Endothelial cell (in vitro differentiated cells): ENCODE measurements at regions not wholly inside any gene's neighbourhood (a gene's known extent, or its start where the extent isn't known, plus 50 kb on each side); places are given as distances from the start of the nearest gene placed in this dataset.
"Not testable (repeated sequence)": the region's sequence is repeated elsewhere in the genome, so short reads cannot be mapped to it uniquely, and the experiment has no call there.

ENCODE experiments used
- DNase-seq: peaks from one replicate; pipeline ENCODE4 v3.0.0; 2021; ENCODE audit warnings: low spot score
- H3K27ac Mint-ChIP-seq: one replicate; pipeline ENCODE4 v1.8.0; 2021; ENCODE audit warnings: mixed read lengths, inconsistent platforms; ENCODE audit not compliant: unreplicated experiment
- H3K27me3 Mint-ChIP-seq: one replicate; pipeline ENCODE4 v1.8.0; 2021; ENCODE audit warnings: mild to moderate bottlenecking, moderate library complexity, mixed read lengths, inconsistent platforms; ENCODE audit not compliant: unreplicated experiment
- H3K36me3 Mint-ChIP-seq: one replicate; pipeline ENCODE4 v1.8.0; 2021; ENCODE audit warnings: mild to moderate bottlenecking, low read depth, mixed read lengths, inconsistent platforms; ENCODE audit not compliant: unreplicated experiment
- H3K4me1 Mint-ChIP-seq: one replicate; pipeline ENCODE4 v1.8.0; 2021; ENCODE audit warnings: mild to moderate bottlenecking, mixed read lengths, inconsistent platforms; ENCODE audit not compliant: unreplicated experiment
- H3K4me3 Mint-ChIP-seq: one replicate; pipeline ENCODE4 v1.8.0; 2021; ENCODE audit warnings: mild to moderate bottlenecking, mixed read lengths, inconsistent platforms; ENCODE audit not compliant: unreplicated experiment
- H3K9me3 Mint-ChIP-seq: one replicate; pipeline ENCODE4 v1.8.0; 2021; ENCODE audit warnings: mixed read lengths, inconsistent platforms; ENCODE audit not compliant: unreplicated experiment
- TF ChIP-seq, protein P1 (sequence below): fragments of 200-600 bp; sonication (generic); IDR thresholded peaks from one replicate; pipeline ENCODE4 v1.5.0; 2021; ENCODE audit warnings: antibody characterized with exemption; ENCODE audit not compliant: unreplicated experiment

- H3K9me3 Mint-ChIP-seq, H3K27ac Mint-ChIP-seq, H3K4me3 Mint-ChIP-seq, H3K36me3 Mint-ChIP-seq, DNase-seq, H3K4me1 Mint-ChIP-seq, H3K27me3 Mint-ChIP-seq: not testable (repeated sequence)
Observed at GRCh38 chr17:16854636-16855035, 117.3 kb downstream of the TNFRSF13B start.

DNA sequence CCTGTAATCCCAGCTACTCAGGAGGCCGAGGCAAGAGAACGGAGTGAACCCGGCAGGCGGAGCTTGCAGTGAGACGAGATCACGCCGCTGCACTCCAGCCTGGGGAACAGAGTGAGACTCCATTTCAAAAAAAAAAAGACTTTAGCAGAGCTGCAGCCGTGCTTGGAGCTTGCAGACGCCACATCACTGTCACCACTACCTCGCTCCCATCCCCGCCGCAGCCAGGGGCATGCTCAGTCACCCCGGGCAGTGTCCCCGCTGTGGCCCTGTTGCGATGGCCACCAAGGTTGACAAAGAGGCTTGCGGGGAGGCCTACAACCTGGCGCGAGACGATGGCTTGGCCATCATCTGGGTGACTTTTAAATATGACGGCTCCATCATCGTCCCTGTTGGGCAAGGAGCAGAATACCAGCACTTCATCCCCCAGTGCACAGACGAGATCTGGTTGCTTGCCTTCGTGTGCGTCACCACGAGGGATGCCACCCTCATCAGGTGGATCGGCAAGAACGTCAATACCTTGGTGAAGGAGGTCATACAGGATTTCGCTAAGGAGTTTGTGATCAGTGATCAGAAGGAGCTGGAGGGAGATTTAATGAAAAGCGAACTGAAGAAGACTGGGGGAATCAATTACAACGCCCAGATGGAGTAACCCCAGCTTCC lies 118.1 kb downstream of the TNFRSF13B start:
- H3K4me3 Mint-ChIP-seq, result no peak overlapping the region
- H3K9me3 Mint-ChIP-seq, result no peaks in the 10 kb centered on the region
- H3K4me1 Mint-ChIP-seq, result peaks cover 7% of the 10 kb centered on the region
- no peaks in the 10 kb centered on the region for H3K36me3 Mint-ChIP-seq
- TF ChIP-seq, protein P1, sequence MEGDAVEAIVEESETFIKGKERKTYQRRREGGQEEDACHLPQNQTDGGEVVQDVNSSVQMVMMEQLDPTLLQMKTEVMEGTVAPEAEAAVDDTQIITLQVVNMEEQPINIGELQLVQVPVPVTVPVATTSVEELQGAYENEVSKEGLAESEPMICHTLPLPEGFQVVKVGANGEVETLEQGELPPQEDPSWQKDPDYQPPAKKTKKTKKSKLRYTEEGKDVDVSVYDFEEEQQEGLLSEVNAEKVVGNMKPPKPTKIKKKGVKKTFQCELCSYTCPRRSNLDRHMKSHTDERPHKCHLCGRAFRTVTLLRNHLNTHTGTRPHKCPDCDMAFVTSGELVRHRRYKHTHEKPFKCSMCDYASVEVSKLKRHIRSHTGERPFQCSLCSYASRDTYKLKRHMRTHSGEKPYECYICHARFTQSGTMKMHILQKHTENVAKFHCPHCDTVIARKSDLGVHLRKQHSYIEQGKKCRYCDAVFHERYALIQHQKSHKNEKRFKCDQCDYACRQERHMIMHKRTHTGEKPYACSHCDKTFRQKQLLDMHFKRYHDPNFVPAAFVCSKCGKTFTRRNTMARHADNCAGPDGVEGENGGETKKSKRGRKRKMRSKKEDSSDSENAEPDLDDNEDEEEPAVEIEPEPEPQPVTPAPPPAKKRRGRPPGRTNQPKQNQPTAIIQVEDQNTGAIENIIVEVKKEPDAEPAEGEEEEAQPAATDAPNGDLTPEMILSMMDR, result no peak
- DNase-seq, result no peak
- peaks cover 3% of the 10 kb centered on the region for H3K27me3 Mint-ChIP-seq
- H3K27ac Mint-ChIP-seq, result no peak overlapping the region

DNA sequence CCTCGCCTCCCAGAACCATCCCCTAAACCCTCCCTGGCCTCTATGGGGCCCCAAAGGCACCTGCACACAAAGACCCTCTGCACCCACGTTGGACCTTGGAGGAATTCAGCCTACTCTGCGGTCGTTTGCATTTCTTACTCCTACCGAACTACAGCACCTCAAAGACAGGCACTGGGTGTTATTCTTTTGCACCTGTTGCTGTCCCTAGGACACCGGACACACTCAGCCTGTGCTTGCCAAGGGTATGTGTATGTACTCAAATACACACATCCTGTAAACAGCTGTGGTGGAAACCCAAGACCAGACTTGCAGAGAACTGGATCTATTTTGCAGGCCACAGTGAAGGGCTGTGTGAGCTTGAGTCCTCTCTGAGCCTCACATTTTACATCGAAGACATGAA lies 122.1 kb downstream of the TNFRSF13B start:
- H3K4me1 Mint-ChIP-seq, H3K27ac Mint-ChIP-seq, H3K4me3 Mint-ChIP-seq, H3K9me3 Mint-ChIP-seq, H3K27me3 Mint-ChIP-seq, H3K36me3 Mint-ChIP-seq, DNase-seq: not testable (repeated sequence)

DNA sequence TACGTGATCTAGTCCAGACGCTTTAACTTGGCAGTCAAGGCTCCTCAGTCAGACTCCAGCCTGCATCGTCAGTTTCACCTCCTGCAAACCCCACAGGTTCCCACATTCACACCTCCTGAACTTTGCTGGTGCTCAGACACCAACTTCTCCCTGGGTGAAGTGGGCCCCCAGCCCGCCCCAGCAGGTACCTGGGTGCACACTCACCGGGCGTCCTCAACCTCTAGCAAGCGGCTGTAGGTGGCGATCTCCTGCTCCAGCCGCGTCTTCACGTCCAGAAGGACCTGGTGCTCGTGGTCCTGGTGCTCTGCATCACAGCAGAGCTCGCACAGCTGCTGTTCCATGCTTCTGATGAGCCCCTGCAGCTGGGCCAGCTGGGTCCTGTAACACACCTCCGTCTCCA lies 122.9 kb downstream of the TNFRSF13B start:
- H3K27me3 Mint-ChIP-seq, H3K27ac Mint-ChIP-seq, H3K9me3 Mint-ChIP-seq, H3K4me1 Mint-ChIP-seq, DNase-seq, H3K4me3 Mint-ChIP-seq, H3K36me3 Mint-ChIP-seq: not testable (repeated sequence)

DNA sequence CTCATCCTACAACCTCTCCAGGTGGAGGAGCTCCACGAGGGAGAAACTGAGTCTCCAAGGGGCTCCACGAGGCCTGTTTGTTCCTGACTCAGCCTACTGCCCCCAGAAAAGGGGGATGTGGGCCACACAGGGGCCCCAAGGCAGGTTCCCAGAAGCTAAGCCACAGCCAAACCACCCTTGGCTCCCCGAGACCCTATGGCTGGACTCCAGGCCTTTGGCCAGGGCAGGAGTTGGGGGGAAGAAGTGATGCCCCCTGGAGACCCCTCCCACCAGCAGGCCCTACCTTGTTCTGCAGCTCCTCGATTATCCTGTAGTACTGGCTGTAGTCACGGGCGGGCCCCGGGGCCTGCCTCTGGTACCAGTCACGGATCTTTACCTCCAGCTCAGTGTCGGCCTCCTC lies 126.8 kb downstream of the TNFRSF13B start:
- not testable (repeated sequence) for DNase-seq, H3K27ac Mint-ChIP-seq, H3K27me3 Mint-ChIP-seq, H3K4me1 Mint-ChIP-seq, H3K36me3 Mint-ChIP-seq, H3K9me3 Mint-ChIP-seq, H3K4me3 Mint-ChIP-seq

GRCh38 chr17:16844669-16845068 lies 127.2 kb downstream of the TNFRSF13B start:
- not testable (repeated sequence) for DNase-seq, H3K27ac Mint-ChIP-seq, H3K4me1 Mint-ChIP-seq, H3K4me3 Mint-ChIP-seq, H3K9me3 Mint-ChIP-seq, H3K36me3 Mint-ChIP-seq, H3K27me3 Mint-ChIP-seq

- H3K4me3 Mint-ChIP-seq, DNase-seq: not testable (repeated sequence)
Observed at GRCh38 chr17:16843511-16843910, 128.4 kb downstream of the TNFRSF13B start.

DNA sequence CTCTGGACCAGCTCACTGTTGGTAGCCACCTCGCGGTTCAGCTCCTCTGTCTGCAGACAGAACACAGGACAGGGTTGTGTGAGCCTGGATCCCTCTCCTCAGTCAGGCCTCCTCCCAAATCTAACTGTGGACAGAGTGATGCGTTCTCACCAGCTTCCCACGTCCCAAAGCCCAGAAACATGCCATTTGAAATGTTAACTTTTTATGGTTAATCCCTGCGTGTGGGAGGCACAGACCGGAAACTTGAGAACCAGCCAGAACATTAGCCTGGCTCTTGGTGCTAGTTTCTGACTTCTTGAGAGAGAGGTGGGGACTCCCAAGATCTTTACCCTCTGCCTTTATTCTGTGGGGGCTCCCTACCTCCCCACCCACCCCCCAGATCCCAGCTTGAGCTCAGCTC lies 129.6 kb downstream of the TNFRSF13B start:
- H3K4me1 Mint-ChIP-seq, H3K4me3 Mint-ChIP-seq, H3K27me3 Mint-ChIP-seq, H3K9me3 Mint-ChIP-seq, H3K27ac Mint-ChIP-seq, DNase-seq, H3K36me3 Mint-ChIP-seq: not testable (repeated sequence)

More at GRCh38 chr17:16843511-16843910, 128.4 kb downstream of the TNFRSF13B start:
- not testable (repeated sequence) for H3K9me3 Mint-ChIP-seq, H3K36me3 Mint-ChIP-seq, H3K4me1 Mint-ChIP-seq, H3K27ac Mint-ChIP-seq, H3K27me3 Mint-ChIP-seq

- H3K4me3 Mint-ChIP-seq, H3K9me3 Mint-ChIP-seq, DNase-seq, H3K36me3 Mint-ChIP-seq, H3K27ac Mint-ChIP-seq, H3K27me3 Mint-ChIP-seq, H3K4me1 Mint-ChIP-seq: not testable (repeated sequence)
Observed at GRCh38 chr17:16841896-16842295, 130.0 kb downstream of the TNFRSF13B start.

DNA sequence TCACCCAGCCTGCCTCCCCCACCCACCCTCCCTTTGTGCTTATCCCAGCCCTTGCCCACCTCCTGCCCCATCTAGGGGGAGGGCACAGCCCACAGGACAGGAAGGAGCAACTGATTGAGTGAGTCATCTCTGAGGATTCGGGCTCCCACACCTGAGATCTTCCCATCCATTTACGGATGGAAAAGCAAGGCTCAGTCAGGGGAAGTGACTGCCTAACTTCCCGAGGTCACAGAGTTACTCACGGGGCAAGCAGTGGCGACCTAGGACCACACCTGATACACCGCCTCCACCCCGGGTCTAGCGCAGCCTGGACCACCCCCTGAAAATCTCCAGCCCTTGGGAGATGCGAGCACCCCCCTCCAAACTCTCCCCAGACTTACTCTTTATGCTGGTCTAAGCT lies 131.7 kb downstream of the TNFRSF13B start:
- H3K36me3 Mint-ChIP-seq, H3K4me3 Mint-ChIP-seq, H3K27ac Mint-ChIP-seq, DNase-seq, H3K4me1 Mint-ChIP-seq, H3K9me3 Mint-ChIP-seq, H3K27me3 Mint-ChIP-seq: not testable (repeated sequence)

DNA sequence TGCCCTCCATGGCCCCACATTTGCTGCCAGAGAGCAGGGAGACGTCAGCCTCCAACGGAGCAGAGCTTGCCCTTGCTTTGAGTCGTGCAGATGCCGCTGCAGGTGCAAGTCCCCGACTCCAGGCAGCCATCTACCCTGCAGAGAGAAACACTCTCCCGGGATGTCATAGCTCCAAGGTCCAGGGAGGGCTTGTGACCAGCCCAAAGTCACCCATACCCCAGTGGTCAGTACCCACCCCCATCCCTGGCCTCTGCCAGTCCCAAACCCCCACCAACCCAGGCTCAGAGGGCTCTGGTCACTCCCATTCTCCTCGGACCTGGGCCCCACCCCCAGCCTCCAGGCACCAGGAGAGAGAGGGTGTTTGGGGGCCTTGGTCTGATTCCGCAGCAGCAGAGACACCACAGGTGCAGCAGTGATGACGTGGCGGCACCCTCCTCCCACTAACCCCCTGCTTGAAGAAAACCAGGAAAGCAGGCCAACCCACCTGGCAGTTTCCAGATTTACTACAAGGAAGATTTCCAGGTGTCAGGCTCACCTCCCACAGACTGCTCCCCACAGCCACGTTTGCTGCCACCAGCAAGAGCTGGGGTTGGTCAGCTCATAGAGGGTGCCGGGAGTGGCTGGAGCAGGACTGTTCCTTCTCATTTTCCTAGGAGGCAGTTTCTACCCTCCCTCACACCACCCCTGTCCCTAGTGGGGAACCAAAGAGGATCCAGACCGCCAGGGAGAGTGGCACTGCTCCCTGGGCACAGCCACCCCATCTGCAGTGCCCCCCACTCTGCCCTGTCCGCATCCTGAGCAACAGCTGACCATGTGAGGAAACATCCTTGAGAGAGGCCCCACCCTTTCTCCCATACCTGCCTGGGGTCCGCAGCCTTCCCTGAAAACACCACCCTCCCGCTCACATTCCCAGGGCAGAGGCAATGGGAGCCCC lies 132.4 kb downstream of the TNFRSF13B start:
- not testable (repeated sequence) for H3K4me3 Mint-ChIP-seq, H3K36me3 Mint-ChIP-seq, H3K27ac Mint-ChIP-seq, H3K9me3 Mint-ChIP-seq, H3K4me1 Mint-ChIP-seq, DNase-seq, H3K27me3 Mint-ChIP-seq
